Kidney (tissue), 13 donors: ENCODE measurements at regions not wholly inside any gene's neighbourhood (a gene's known extent, or its start where the extent isn't known, plus 50 kb on each side); places are given as distances from the start of the nearest gene placed in this dataset.

ENCODE experiments used
- DNase-seq, 5 donors: peaks; one replicate each; pipeline ENCODE4 v3.0.0-alpha.2; 2013 to 2020
- FAIRE-seq: peaks from 2 replicates; lab custom pipeline; 2012; peaks lifted over from hg19 to GRCh38; lab: Jason Lieb, UNC
- H3K27ac ChIP-seq, 2 donors: one replicate each; pipeline ENCODE4 v1.7.0; 2013; ENCODE audit warnings: low read depth in 2 of 2, low read length in 2 of 2, inconsistent platforms in 1 of 2
- H3K27me3 ChIP-seq: one replicate; pipeline ENCODE4 v1.7.1; 2013; ENCODE audit warnings: low read length, inconsistent platforms; ENCODE audit not compliant: control insufficient read depth, insufficient read depth
- H3K36me3 ChIP-seq, 3 donors: one replicate each; pipeline versions ENCODE4 v1.7.0 to v1.7.1; 2013; ENCODE audit warnings: low read length in 3 of 3, control low read depth in 1 of 3, inconsistent platforms in 1 of 3; ENCODE audit not compliant: insufficient read depth in 3 of 3, control insufficient read depth in 2 of 3
- H3K4me1 ChIP-seq, 3 donors: one replicate each; pipeline versions ENCODE4 v1.7.0 to v1.7.1; 2013; ENCODE audit warnings: low read length in 3 of 3, inconsistent platforms in 1 of 3, low read depth in 1 of 3; ENCODE audit not compliant: control insufficient read depth in 2 of 3, insufficient read depth in 2 of 3
- H3K4me3 ChIP-seq, 3 donors: one replicate each; pipeline versions ENCODE4 v1.7.0 to v1.8.1; 2013; ENCODE audit warnings: low read length in 3 of 3, control low read depth in 1 of 3, inconsistent platforms in 1 of 3
- H3K9ac ChIP-seq, 3 donors: one replicate each; pipeline versions ENCODE4 v1.7.0 to v1.7.1; 2013; ENCODE audit warnings: low read length in 3 of 3, control low read depth in 1 of 3, inconsistent platforms in 1 of 3
- H3K9me3 ChIP-seq, 3 donors: one replicate each; pipeline versions ENCODE4 v1.7.0 to v1.7.1; 2013; ENCODE audit warnings: low read length in 3 of 3, control low read depth in 1 of 3, inconsistent platforms in 1 of 3; ENCODE audit not compliant: control insufficient read depth in 2 of 3, insufficient read depth in 1 of 3
- CTCF ChIP-seq: IDR thresholded peaks from 3 replicates; pipeline ENCODE4 v1.5.1; 2012; ENCODE audit warnings: mild to moderate bottlenecking, moderate library complexity, borderline replicate concordance; ENCODE audit not compliant: insufficient read depth; ENCODE audit errors: extremely low read depth
- intact Hi-C: fragments of 100-400 bp; cut with DNase I; formaldehyde crosslinking; loops from one replicate; pipeline ENCODE4 v1.11.1; 2022
- donor health status: control.
- donor health status: control.
- donor health status: control.
- donor health status: control.
- donor health status: control.
- donor health status: DM: yes; HTN: yes; CAD: no.
- donor health status: Normal renal cell carcinoma (clear cell type).

GRCh38 chr6:150315626-150316025 is 53.2 kb upstream of the IYD start:
- peaks cover 0 to 4% (median 0%) of the 10 kb centered on the region in 3 donors for H3K9me3 ChIP-seq
- H3K27ac ChIP-seq, result no peak overlapping the region
- intact Hi-C loops, result no loop called here
- no peak for TF ChIP-seq CTCF
- DNase-seq, result no peak
- H3K27me3 ChIP-seq, result no peaks in the 10 kb centered on the region
- H3K36me3 ChIP-seq, result no peaks in the 10 kb centered on the region
- FAIRE-seq, result no peak
- H3K4me1 ChIP-seq, result no peaks in the 10 kb centered on the region
- no peak overlapping the region for H3K4me3 ChIP-seq
- no peak overlapping the region for H3K9ac ChIP-seq

- intact Hi-C loops, result no loop called here
- Histone ChIP-seq H3K27me3 (no peaks in the 10 kb centered on the region), H3K9me3 (peaks cover 0 to 4% (median 0%) of the 10 kb centered on the region in 3 donors), H3K36me3 (no peaks in the 10 kb centered on the region), H3K9ac (no peak overlapping the region), H3K4me1 (no peaks in the 10 kb centered on the region), H3K4me3 (no peak overlapping the region), H3K27ac (no peak overlapping the region)
- DNase-seq (no peak), FAIRE-seq (no peak)
- no peak for TF ChIP-seq CTCF
Measured at GRCh38 chr6:150316936-150317335, 51.9 kb upstream of the IYD start.
